GM23338 (cell line): ENCODE measurements at regions not wholly inside any gene's neighbourhood (a gene's known extent, or its start where the extent isn't known, plus 50 kb on each side); places are given as distances from the start of the nearest gene placed in this dataset.
"Not testable (repeated sequence)": the region's sequence is repeated elsewhere in the genome, so short reads cannot be mapped to it uniquely, and the experiment has no call there.

Experiments
- ATAC-seq: fragments of 200-7000 bp; cut with Tn5 transposase; 3 replicates; pipeline ENCODE4 v1.9.1; 2020
- DNase-seq: peaks from one replicate; pipeline ENCODE4 v3.0.0-alpha.2; 2015; ENCODE audit warnings: low spot score
- H2AFZ ChIP-seq: fragments of 200-600 bp; sonication (generic); 2 replicates; pipeline ENCODE4 v1.8.0; 2016; ENCODE audit warnings: antibody characterized with exemption, mild to moderate bottlenecking, moderate library complexity
- H3F3A ChIP-seq: fragments of 200-600 bp; sonication (generic); replicated peaks from 2 replicates; pipeline ENCODE4 v1.8.0; 2017; ENCODE audit warnings: antibody characterized with exemption, mixed run types, low read depth
- H3K27ac ChIP-seq: fragments of 200-600 bp; sonication (generic); 2 replicates; pipeline ENCODE4 v1.6.1; 2016; ENCODE audit warnings: low read depth
- H3K27me3 ChIP-seq: fragments of 200-600 bp; sonication (generic); 2 replicates; pipeline ENCODE4 v1.8.0; 2016; ENCODE audit warnings: mild to moderate bottlenecking, mixed run types, moderate library complexity; ENCODE audit not compliant: insufficient read depth
- H3K36me3 ChIP-seq: fragments of 200-600 bp; sonication (generic); 2 replicates; pipeline ENCODE4 v1.8.0; 2016; ENCODE audit warnings: mild to moderate bottlenecking; ENCODE audit not compliant: insufficient read depth
- H3K4me1 ChIP-seq: fragments of 200-600 bp; sonication (generic); 2 replicates; pipeline ENCODE4 v1.8.0; 2016; ENCODE audit warnings: mild to moderate bottlenecking, moderate library complexity; ENCODE audit not compliant: insufficient read depth
- H3K4me2 ChIP-seq: fragments of 200-600 bp; sonication (generic); 2 replicates; pipeline ENCODE4 v1.7.1; 2017; ENCODE audit warnings: mixed run types
- H3K4me3 ChIP-seq: fragments of 200-600 bp; sonication (generic); 2 replicates; pipeline ENCODE4 v1.6.1; 2016; ENCODE audit warnings: mixed run types
- H3K79me2 ChIP-seq: fragments of 200-600 bp; sonication (generic); replicated peaks from 2 replicates; pipeline ENCODE4 v1.8.0; 2017; ENCODE audit warnings: mild to moderate bottlenecking; ENCODE audit not compliant: insufficient read depth
- H3K9me2 ChIP-seq: fragments of 200-600 bp; sonication (generic); 2 replicates; pipeline ENCODE4 v1.8.0; 2017; ENCODE audit not compliant: insufficient read depth
- H4K20me1 ChIP-seq: fragments of 200-600 bp; sonication (generic); replicated peaks from 2 replicates; pipeline ENCODE4 v1.8.0; 2017; ENCODE audit warnings: mild to moderate bottlenecking; ENCODE audit not compliant: insufficient read depth
- H3K27ac Mint-ChIP-seq: 2 replicates; pipeline ENCODE4 v1.8.0; 2020; ENCODE audit warnings: inconsistent platforms, mild to moderate bottlenecking, moderate library complexity, mixed read lengths
- H3K27me3 Mint-ChIP-seq: 3 replicates; pipeline ENCODE4 v1.8.0; 2022; ENCODE audit warnings: low read depth, mild to moderate bottlenecking, moderate library complexity, mixed read lengths, inconsistent platforms; ENCODE audit not compliant: insufficient read depth, poor library complexity
- H3K36me3 Mint-ChIP-seq: 3 replicates; pipeline ENCODE4 v1.8.0; 2021; ENCODE audit warnings: low read depth, mild to moderate bottlenecking, inconsistent platforms, moderate library complexity, mixed read lengths
- H3K4me1 Mint-ChIP-seq: 3 replicates; pipeline ENCODE4 v1.8.0; 2020; ENCODE audit warnings: mild to moderate bottlenecking, inconsistent platforms, mixed read lengths
- H3K4me3 Mint-ChIP-seq: 3 replicates; pipeline ENCODE4 v1.8.0; 2021; ENCODE audit warnings: moderate library complexity, mild to moderate bottlenecking, inconsistent platforms, mixed read lengths
- H3K9me3 Mint-ChIP-seq: 3 replicates; pipeline ENCODE4 v1.8.0; 2020; ENCODE audit warnings: moderate library complexity, mild to moderate bottlenecking, inconsistent platforms, mixed read lengths
- EZH2 ChIP-seq: fragments of 200-600 bp; sonication (generic); IDR thresholded peaks from one replicate; pipeline ENCODE4 v1.8.0; 2017; ENCODE audit warnings: antibody characterized with exemption, mild to moderate bottlenecking, low read depth; ENCODE audit not compliant: unreplicated experiment
- JUNB ChIP-seq: IDR thresholded peaks from one replicate; pipeline ENCODE4 v1.6.1; 2016; ENCODE audit warnings: antibody characterized with exemption; ENCODE audit not compliant: unreplicated experiment
- NANOG ChIP-seq: IDR thresholded peaks from 2 replicates; pipeline ENCODE4 v1.6.1; 2016; ENCODE audit warnings: antibody characterized with exemption, borderline replicate concordance
- POLR2AphosphoS5 ChIP-seq: IDR thresholded peaks from 2 replicates; pipeline ENCODE4 v1.6.1; 2016; ENCODE audit warnings: antibody characterized with exemption, low read depth
- STAT1 ChIP-seq: IDR thresholded peaks from one replicate; pipeline ENCODE4 v1.6.1; 2016; ENCODE audit warnings: antibody characterized with exemption; ENCODE audit not compliant: unreplicated experiment

- DNase-seq, result no peak
Measured at GRCh38 chr2:75882530-75882929, 171.8 kb upstream of the GCFC2 start.

GRCh38 chr2:75875606-75876005 lies 164.9 kb upstream of the GCFC2 start:
- not testable (repeated sequence) for ATAC-seq, H2AFZ ChIP-seq, H3K4me3 Mint-ChIP-seq, H3K4me1 ChIP-seq, H3K27ac Mint-ChIP-seq, H3K27ac ChIP-seq, H3K4me2 ChIP-seq, H3K79me2 ChIP-seq, H3K9me2 ChIP-seq, DNase-seq, H3F3A ChIP-seq, H3K36me3 Mint-ChIP-seq, H3K36me3 ChIP-seq, H3K4me1 Mint-ChIP-seq, H4K20me1 ChIP-seq, H3K4me3 ChIP-seq
- peaks cover 40% of the 10 kb centered on the region for H3K27me3 ChIP-seq
- Mint-ChIP-seq H3K9me3 (peaks cover 11% of the 10 kb centered on the region; the same call in 1 of the 3 replicates), H3K27me3 (peaks cover 35% of the 10 kb centered on the region)

More at GRCh38 chr2:75882530-75882929, 171.8 kb upstream of the GCFC2 start:
- TF ChIP-seq STAT1, result no peak
- TF ChIP-seq JUNB, result no peak
- no peak for TF ChIP-seq POLR2AphosphoS5
- TF ChIP-seq NANOG, result no peak
- no peak for TF ChIP-seq EZH2
- Histone ChIP-seq H3K4me1 (no peaks in the 10 kb centered on the region), H2AFZ (no peak overlapping the region), H4K20me1 (no peaks in the 10 kb centered on the region), H3K4me3 (no peak overlapping the region), H3K79me2 (no peaks in the 10 kb centered on the region), H3K4me2 (no peak overlapping the region), H3K27me3 (no peaks in the 10 kb centered on the region), H3K36me3 (peaks cover 4% of the 10 kb centered on the region; the same call in 1 of the 2 replicates), H3F3A (no peaks in the 10 kb centered on the region), H3K27ac (no peak overlapping the region), H3K9me2 (no peaks in the 10 kb centered on the region)
- no peak for ATAC-seq
- Mint-ChIP-seq H3K27me3 (no peaks in the 10 kb centered on the region), H3K4me1 (no peaks in the 10 kb centered on the region), H3K27ac (no peak overlapping the region), H3K9me3 (0 out of 3 replicates have a peak, but pooled peaks cover 8% of the 10 kb centered on the region), H3K36me3 (no peaks in the 10 kb centered on the region), H3K4me3 (no peak overlapping the region)

GRCh38 chr2:75871762-75872614 lies 161.3 kb upstream of the GCFC2 start:
- H3K4me2 ChIP-seq, H3K4me3 ChIP-seq, H4K20me1 ChIP-seq, H3K4me3 Mint-ChIP-seq, ATAC-seq, H3K36me3 ChIP-seq, H3K9me2 ChIP-seq, H3K4me1 ChIP-seq, H3K9me3 Mint-ChIP-seq, H2AFZ ChIP-seq, H3K4me1 Mint-ChIP-seq, H3K27ac Mint-ChIP-seq, H3K27ac ChIP-seq, H3K36me3 Mint-ChIP-seq, H3K79me2 ChIP-seq, H3F3A ChIP-seq, DNase-seq: not testable (repeated sequence)
- H3K27me3 ChIP-seq, result peaks cover 74% of the 10 kb centered on the region
- H3K27me3 Mint-ChIP-seq, result peaks cover 59% of the 10 kb centered on the region
